ENCODE measurements at regions not wholly inside any gene's neighbourhood (a gene's known extent, or its start where the extent isn't known, plus 50 kb on each side); places are given as distances from the start of the nearest gene placed in this dataset.

DNA sequence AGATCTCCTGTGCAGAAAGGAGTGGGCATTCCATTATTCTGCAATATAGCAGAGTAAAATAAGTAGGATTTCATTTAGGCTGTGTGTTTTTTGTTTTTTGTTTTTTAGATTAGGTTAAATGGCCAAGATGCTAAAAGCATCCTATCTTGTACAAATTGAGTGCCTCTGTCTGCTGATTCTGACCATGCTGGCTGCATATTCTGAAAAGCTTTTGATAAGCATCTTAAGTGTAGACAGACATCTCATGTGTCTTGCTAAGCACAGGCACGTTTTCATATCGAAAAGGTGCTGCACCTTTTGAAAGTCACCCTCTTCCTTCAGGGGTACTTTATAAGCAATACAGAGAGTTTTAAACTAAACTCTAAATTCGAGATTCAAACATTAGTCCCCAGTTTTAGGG, 74.0 kb upstream of the BCL11A start:
- TF ChIP-seq, protein P1, sequence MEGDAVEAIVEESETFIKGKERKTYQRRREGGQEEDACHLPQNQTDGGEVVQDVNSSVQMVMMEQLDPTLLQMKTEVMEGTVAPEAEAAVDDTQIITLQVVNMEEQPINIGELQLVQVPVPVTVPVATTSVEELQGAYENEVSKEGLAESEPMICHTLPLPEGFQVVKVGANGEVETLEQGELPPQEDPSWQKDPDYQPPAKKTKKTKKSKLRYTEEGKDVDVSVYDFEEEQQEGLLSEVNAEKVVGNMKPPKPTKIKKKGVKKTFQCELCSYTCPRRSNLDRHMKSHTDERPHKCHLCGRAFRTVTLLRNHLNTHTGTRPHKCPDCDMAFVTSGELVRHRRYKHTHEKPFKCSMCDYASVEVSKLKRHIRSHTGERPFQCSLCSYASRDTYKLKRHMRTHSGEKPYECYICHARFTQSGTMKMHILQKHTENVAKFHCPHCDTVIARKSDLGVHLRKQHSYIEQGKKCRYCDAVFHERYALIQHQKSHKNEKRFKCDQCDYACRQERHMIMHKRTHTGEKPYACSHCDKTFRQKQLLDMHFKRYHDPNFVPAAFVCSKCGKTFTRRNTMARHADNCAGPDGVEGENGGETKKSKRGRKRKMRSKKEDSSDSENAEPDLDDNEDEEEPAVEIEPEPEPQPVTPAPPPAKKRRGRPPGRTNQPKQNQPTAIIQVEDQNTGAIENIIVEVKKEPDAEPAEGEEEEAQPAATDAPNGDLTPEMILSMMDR (IDR thresholded peaks at IDR 0.05), result no peak
- no peak for TF ChIP-seq POLR2A (IDR thresholded peaks at IDR 0.05)

All from lower leg skin (tissue), 3 donors.